ENCODE measurements at regions not wholly inside any gene's neighbourhood (a gene's known extent, or its start where the extent isn't known, plus 50 kb on each side); places are given as distances from the start of the nearest gene placed in this dataset.

DNA sequence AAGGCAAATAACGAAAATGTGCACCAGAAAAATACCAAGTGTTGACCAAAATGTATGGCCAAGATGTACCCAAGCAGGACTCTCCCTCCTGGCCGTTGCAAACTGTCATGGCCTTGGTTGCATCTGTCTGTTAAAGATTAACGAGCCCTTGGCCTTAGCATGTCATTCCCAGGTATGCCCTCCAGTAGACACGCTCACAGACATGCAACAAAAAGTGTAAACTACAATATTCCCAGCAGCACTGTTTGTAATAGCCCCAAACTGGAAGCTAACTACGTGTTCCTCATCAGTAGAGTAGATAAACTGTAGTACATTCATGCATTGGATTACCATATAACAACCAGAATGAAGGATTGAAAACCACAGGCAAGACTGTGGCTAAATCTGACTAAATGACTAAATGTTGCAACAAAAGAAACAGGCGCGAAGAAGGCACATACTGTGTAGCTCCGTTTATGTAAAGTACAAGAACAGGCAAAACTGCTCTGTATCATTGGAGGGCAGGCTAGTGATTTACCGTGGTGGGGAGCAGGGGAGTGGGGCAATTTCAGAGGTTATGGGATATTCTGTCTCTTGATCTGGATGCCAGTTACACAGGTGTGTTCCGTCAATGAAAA, 232.8 kb upstream of the DIO3 start:
- no peak overlapping the region for H3K4me3 ChIP-seq
- H3K27me3 ChIP-seq: peaks cover 0 to 1% of the 10 kb centered on the region in 2 donors
- DNase-seq: no peak
- H3K4me1 ChIP-seq: no peaks in the 10 kb centered on the region
- TF ChIP-seq, protein P1, sequence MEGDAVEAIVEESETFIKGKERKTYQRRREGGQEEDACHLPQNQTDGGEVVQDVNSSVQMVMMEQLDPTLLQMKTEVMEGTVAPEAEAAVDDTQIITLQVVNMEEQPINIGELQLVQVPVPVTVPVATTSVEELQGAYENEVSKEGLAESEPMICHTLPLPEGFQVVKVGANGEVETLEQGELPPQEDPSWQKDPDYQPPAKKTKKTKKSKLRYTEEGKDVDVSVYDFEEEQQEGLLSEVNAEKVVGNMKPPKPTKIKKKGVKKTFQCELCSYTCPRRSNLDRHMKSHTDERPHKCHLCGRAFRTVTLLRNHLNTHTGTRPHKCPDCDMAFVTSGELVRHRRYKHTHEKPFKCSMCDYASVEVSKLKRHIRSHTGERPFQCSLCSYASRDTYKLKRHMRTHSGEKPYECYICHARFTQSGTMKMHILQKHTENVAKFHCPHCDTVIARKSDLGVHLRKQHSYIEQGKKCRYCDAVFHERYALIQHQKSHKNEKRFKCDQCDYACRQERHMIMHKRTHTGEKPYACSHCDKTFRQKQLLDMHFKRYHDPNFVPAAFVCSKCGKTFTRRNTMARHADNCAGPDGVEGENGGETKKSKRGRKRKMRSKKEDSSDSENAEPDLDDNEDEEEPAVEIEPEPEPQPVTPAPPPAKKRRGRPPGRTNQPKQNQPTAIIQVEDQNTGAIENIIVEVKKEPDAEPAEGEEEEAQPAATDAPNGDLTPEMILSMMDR (IDR thresholded peaks at IDR 0.05): no peak
- intact Hi-C loops (cut with DNase I; ENCODE audit: low total_unique reads): no loop called here
- H3K36me3 ChIP-seq: no peaks in the 10 kb centered on the region
- peaks cover 0 to 13% (median 8%) of the 10 kb centered on the region in 3 donors for H3K9me3 ChIP-seq
- H3K27ac ChIP-seq: no peak overlapping the region

DNA sequence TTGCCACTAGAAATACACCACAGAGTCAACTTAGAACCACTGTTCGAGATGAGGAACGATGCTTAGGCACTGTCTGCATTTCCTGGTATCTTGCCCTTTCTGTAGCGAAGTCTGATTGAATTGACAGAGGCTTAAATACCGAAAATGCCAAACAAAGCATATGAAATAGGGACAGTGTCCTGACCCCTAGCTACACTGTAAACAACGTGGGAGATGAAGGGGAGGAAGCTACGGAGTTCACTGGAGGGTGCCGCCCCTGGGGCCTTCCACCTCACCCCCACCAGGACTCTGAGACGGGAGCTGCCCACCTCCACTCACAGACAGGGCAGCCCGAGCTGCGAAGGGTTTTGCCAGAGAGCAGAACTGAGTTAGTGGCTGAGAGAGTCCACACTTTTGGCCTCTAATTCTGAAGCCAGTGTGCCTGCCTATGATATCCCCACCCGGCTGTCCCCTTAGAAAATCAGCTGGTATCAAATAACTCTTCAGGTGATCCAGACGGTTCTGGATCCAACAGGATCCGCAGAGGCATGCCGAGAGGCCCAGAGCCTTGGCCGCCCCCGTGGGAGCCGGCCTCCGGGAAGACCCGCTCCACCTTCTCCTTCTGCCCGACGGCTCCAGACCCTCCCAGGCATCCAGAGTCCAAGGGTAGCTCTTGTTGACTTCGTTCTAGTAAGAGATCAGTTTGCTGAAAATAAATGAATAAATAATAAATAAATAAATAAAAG, 230.7 kb upstream of the DIO3 start:
- DNase-seq: no peak
- Histone ChIP-seq H3K36me3 (no peaks in the 10 kb centered on the region), H3K4me3 (no peak overlapping the region), H3K27ac (no peak overlapping the region), H3K27me3 (peaks cover 0 to 9% of the 10 kb centered on the region in 2 donors), H3K4me1 (no peaks in the 10 kb centered on the region), H3K9me3 (no peaks in the 10 kb centered on the region)
- intact Hi-C loops (cut with DNase I; ENCODE audit: low total_unique reads): no loop called here
- TF ChIP-seq, protein P1 (IDR thresholded peaks at IDR 0.05): no peak

DNA sequence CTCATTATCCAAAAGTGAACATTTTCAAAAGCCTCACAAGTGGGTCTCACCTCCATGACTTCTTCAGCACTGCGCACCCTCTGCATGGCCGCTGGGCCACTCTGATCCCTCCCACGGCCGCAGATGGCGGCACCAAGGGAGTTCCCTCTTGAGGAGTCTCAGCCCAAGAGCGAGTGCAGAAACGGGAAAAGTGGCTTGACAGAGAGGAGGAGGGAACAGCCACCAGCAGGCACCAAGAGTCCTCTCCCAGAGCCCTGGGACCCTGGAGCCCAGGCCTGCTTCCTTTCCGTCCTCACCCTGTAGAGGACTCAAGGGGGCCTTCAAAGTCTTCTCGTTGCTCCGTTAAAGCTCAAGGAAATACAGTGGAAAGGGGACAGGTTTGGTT, 230.2 kb upstream of the DIO3 start:
- H3K9me3 ChIP-seq: no peaks in the 10 kb centered on the region
- no peak for DNase-seq
- H3K36me3 ChIP-seq: no peaks in the 10 kb centered on the region
- TF ChIP-seq, protein P1 (IDR thresholded peaks at IDR 0.05): no peak
- intact Hi-C loops (cut with DNase I; ENCODE audit: low total_unique reads): no loop called here
- H3K27me3 ChIP-seq: peaks cover 0 to 9% of the 10 kb centered on the region in 2 donors
- H3K27ac ChIP-seq: no peak overlapping the region
- no peak overlapping the region for H3K4me3 ChIP-seq
- H3K4me1 ChIP-seq: no peaks in the 10 kb centered on the region

DNA sequence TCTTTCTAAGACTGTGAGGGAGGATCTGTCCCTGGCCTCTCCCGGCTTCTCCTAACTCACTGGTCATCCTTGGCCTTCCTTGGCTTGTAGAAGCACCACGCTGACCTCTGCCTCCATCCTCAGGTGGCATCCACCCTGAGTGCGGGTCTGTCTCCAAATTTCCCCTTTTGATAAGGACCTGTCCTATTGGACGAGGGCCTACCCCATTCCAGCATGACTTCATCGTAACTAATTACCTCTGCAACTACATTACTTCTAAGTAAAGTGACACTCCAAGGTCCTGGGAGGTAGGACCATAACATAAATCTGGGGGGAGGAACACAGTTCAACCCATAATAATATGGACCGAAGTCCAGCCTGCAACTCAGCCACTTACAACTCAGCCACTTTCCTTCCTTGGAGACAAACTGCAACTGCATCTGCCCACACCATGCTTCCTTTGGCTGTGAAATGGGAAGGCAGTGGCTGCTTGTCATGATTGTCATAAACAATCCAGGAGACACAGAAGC, 229.6 kb upstream of the DIO3 start:
- intact Hi-C loops (cut with DNase I; ENCODE audit: low total_unique reads): no loop called here
- Histone ChIP-seq H3K27ac (no peak overlapping the region), H3K4me3 (no peak overlapping the region), H3K4me1 (no peaks in the 10 kb centered on the region), H3K9me3 (no peaks in the 10 kb centered on the region), H3K36me3 (no peaks in the 10 kb centered on the region), H3K27me3 (peaks cover 0 to 9% of the 10 kb centered on the region in 2 donors)
- TF ChIP-seq, protein P1 (IDR thresholded peaks at IDR 0.05): no peak
- no peak for DNase-seq

DNA sequence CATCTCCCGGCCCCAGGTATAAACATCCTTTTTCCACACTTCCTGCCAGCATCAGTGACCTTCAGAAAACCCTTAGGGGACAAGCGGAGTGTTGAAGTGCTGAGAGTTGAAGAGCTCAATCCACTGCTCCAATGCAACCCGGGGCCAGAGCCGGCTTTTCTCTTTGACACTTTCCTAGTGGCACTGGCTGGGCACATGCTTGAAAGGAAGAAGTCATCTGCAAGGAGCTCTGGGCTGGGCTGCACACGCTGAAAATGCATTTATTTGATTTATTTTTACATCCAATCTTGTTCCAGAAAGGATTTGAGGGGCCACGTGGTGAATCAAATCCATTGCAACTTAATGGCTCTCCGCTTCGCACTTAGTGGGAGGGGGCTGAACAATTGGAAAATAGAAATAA, 229.0 kb upstream of the DIO3 start:
- no peak for DNase-seq
- no peak overlapping the region for H3K27ac ChIP-seq
- H3K4me3 ChIP-seq: no peak overlapping the region
- peaks cover 0 to 9% of the 10 kb centered on the region in 2 donors for H3K27me3 ChIP-seq
- intact Hi-C loops (cut with DNase I; ENCODE audit: low total_unique reads): no loop called here
- TF ChIP-seq, protein P1 (IDR thresholded peaks at IDR 0.05): no peak
- H3K9me3 ChIP-seq: no peaks in the 10 kb centered on the region
- H3K4me1 ChIP-seq: no peaks in the 10 kb centered on the region
- H3K36me3 ChIP-seq: no peaks in the 10 kb centered on the region

All from tibial artery (tissue), 4 donors.